DMS53 treated with DMSO at 0.1 percent for 48 hours (cell line): ENCODE measurements at regions not wholly inside any gene's neighbourhood (a gene's known extent, or its start where the extent isn't known, plus 50 kb on each side); places are given as distances from the start of the nearest gene placed in this dataset.

Experiments used
- DNase-seq: peaks from one replicate; lab custom pipeline; 2025; ENCODE audit not compliant: unreplicated experiment; lab: John Stamatoyannopoulos, UW

DNA sequence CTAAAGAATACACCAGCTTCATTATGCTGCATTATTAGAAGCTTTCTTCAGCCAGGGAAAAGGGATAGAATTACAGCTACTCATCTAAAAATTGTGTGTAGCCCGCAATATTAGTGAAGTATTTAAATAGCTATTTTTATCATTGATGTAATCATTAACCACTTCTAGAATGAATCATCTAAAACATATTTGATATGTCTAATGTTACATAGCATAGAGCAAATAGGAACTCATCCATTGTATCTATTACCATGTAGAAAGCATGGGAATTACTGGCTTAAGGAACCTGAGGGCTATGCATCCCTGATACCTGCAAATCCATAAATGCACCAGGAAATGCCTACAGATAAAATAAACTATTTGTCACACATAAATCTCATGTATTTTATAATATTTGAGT, 54.5 kb upstream of the VGLL3 start:
- peak; percentile 18 for DNase-seq

DNA sequence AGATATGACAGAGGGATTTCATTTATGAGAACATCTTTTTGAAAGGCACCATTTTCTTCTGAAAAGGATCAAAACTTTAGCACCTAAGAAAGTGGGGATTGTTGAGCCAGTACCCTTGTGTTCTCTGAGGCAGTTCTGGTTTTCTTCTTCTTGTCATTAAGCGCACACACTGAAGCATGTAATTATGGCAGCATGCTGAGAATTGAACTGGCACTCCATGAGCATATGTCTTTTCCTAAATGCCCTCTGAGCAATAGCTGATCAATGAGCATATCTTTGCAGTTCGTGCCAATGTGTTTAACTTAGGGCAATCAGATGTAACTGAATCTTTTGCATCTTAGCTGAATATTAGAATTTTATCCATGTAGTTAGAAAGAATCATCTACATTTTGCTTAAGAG, 53.9 kb upstream of the VGLL3 start:
- DNase-seq, result no peak

DNA sequence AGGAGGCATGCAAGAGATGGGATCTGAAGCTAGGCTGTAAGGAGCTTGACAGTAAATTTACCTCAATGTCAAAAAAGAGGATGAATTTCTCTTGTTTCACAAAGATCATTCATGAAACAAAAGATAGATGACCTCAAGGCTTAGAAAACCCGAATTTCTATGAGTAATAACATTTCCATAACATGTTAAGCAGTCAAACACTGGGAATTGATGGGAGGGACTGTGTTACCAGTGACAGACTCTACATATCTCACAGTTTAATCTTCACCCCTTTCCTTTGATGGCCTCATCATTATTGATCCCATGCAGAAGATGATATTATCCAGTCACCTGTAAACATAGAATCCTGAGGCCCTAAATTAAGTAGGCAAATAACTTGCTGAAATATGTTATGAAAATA, 53.5 kb upstream of the VGLL3 start:
- no peak for DNase-seq

DNA sequence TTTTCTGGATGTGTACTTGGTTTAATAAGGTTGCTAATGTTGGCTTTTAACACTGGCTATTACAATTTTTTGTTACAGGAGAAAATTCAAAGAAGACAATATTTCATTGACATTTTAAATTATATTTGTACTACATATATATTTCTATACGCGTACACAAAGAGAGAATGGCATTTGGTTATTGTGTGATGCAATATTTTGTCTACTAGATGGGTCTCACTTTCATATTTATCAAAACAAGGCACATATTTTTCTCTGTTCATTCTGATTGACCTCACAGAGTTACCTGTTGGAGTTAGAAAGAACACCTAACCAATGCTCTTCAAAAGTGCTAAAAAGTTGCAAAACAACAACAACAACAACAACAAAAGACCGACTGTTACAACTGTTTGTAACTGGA, 50.2 kb upstream of the VGLL3 start:
- DNase-seq, result no peak
